Heart left ventricle (tissue), 13 donors: ENCODE measurements at regions not wholly inside any gene's neighbourhood (a gene's known extent, or its start where the extent isn't known, plus 50 kb on each side); places are given as distances from the start of the nearest gene placed in this dataset.

Experiments used
- CTCF ChIP-seq, 12 donors: fragments of 200-600 bp; sonication (generic) in 4 of 12; IDR thresholded peaks; one replicate each; pipeline versions ENCODE4 v1.5.0 to v1.8.0; 2018 to 2022; ENCODE audit warnings: antibody characterized with exemption in 12 of 12, mild to moderate bottlenecking in 5 of 12
- POLR2A ChIP-seq, 2 donors: fragments of 450-650 bp; IDR thresholded peaks; one replicate each; pipeline ENCODE4 v1.6.1; 2017; ENCODE audit warnings: antibody characterized with exemption in 2 of 2, mild to moderate bottlenecking in 2 of 2, moderate library complexity in 2 of 2
- donor health status: ischemic (EF 13 %, LVEDD 7.1; RV severe dilation, severe dysfunction).
- donor health status: DM: no; HTN: yes; CAD: no.
- donor health status: DM: no; HTN: no; CAD: no.
- donor health status: ischemic (EF 25% LVEDD 6.9; RV normal size, moderate dysfunction).
- donor health status: ischemic (EF 25% LVEDD 5.7; RV mildly dilated, moderate dysfunction).
- donor health status: ischemic (EF 35%, LVEDD 5.7; RV mildly dilated, moderate dysfunction).
- donor health status: nonischemic (EF 11% LVEDD 7.7; RV severe dilation, severe dysfunction).
- donor health status: DM: yes; HTN: yes; CAD: no.
- donor health status: PGD.
- donor health status: ischemic (EF 29% LVEDD 5.4; RV normal size, mild dysfunction).
- donor health status: nonischemic (EF 23%, LVEDD 6.1; RV moderate dilation, normal function).

GRCh38 chr2:139367416-139367815 lies 587.2 kb upstream of the NXPH2 start:
- TF ChIP-seq POLR2A (IDR thresholded peaks at IDR 0.05) (no peak), CTCF (IDR thresholded peaks at IDR 0.05) (no peak)
